B cell (primary cell): ENCODE measurements at regions not wholly inside any gene's neighbourhood (a gene's known extent, or its start where the extent isn't known, plus 50 kb on each side); places are given as distances from the start of the nearest gene placed in this dataset.

Source experiments
- ATAC-seq: fragments of 200-7000 bp; cut with Tn5 transposase; one replicate; pipeline ENCODE4 v1.10.0; 2021; ENCODE audit warnings: low read depth, mild to moderate bottlenecking, moderate number of reproducible peaks, moderate library complexity
- CTCF ChIA-PET: fragments of 350-600 bp; sonication (Branson Sonifier 250); formaldehyde crosslinking; loops from one replicate; lab custom pipeline; 2021; ENCODE audit warnings: antibody characterized with exemption, inconsistent platforms; lab: Charles Lee
- POLR2A ChIA-PET: fragments of 350-600 bp; sonication (Branson Sonifier 250); formaldehyde crosslinking; loops from one replicate; lab custom pipeline; 2021; ENCODE audit warnings: antibody characterized with exemption; lab: Charles Lee
- DNase-seq: peaks from one replicate; pipeline ENCODE4 v3.0.0; 2013
- H2AFZ ChIP-seq: 2 replicates; pipeline ENCODE4 v1.6.1; 2012; ENCODE audit warnings: mild to moderate bottlenecking, low read depth, low read length; ENCODE audit not compliant: insufficient read depth, poor library complexity, severe bottlenecking
- H3K27ac ChIP-seq, 2 donors: 1 replicate in 1 of 2; 2 replicates in 1 of 2; pipeline ENCODE4 v1.5.1; 2012 to 2013; ENCODE audit warnings: low read length in 2 of 2, mild to moderate bottlenecking in 2 of 2, moderate library complexity in 1 of 2
- H3K27me3 ChIP-seq, 4 experiments: fragments of 200-600 bp in 1 of 4; sonication (generic) in 1 of 4; replicated peaks in 1 of 4; 1 replicate in 2 of 4; 2 replicates in 2 of 4; pipeline versions ENCODE4 v1.6.1 to v1.7.0; 2013 to 2016; ENCODE audit warnings: low read length in 3 of 4, mild to moderate bottlenecking in 2 of 4, mixed read lengths in 1 of 4, moderate library complexity in 1 of 4; ENCODE audit not compliant: insufficient read depth in 4 of 4, control insufficient read depth in 3 of 4; ENCODE audit errors: control extremely low read depth in 1 of 4
- H3K36me3 ChIP-seq, 2 experiments: replicated peaks in 1 of 2; 1 replicate in 1 of 2; 2 replicates in 1 of 2; pipeline versions ENCODE4 v1.6.1 to v1.7.1; 2013; ENCODE audit warnings: low read length in 1 of 2; ENCODE audit not compliant: insufficient read depth in 2 of 2, control insufficient read depth in 1 of 2; ENCODE audit errors: control extremely low read depth in 1 of 2, extremely low read depth in 1 of 2
- H3K4me1 ChIP-seq, 2 donors: fragments of 200-600 bp in 1 of 2; sonication (generic) in 1 of 2; 1 replicate in 1 of 2; 2 replicates in 1 of 2; pipeline versions ENCODE4 v1.5.1 to v1.6.1; 2013 to 2017; ENCODE audit warnings: low read length in 2 of 2; ENCODE audit not compliant: control insufficient read depth in 2 of 2, insufficient read depth in 2 of 2
- H3K4me2 ChIP-seq: replicated peaks from 2 replicates; pipeline ENCODE3; 2012; ENCODE audit warnings: mild to moderate bottlenecking, low read depth, low read length; ENCODE audit not compliant: poor library complexity, severe bottlenecking
- H3K4me3 ChIP-seq, 5 experiments: fragments of 200-600 bp in 1 of 5; sonication (generic) in 1 of 5; 1 replicate in 3 of 5; 2 replicates in 2 of 5; pipeline versions ENCODE4 v1.5.1 to v1.7.0; 2011 to 2016; ENCODE audit warnings: low read length in 4 of 5, mild to moderate bottlenecking in 4 of 5, low read depth in 2 of 5, control low read depth in 1 of 5, moderate library complexity in 1 of 5; ENCODE audit not compliant: insufficient read depth in 1 of 5; ENCODE audit errors: control extremely low read depth in 1 of 5, extremely low read depth in 1 of 5
- H3K79me2 ChIP-seq: fragments of 200-600 bp; sonication (generic); one replicate; pipeline ENCODE4 v1.6.0; 2016; ENCODE audit warnings: low read length; ENCODE audit not compliant: control insufficient read depth, insufficient read depth
- H3K9ac ChIP-seq: fragments of 200-600 bp; sonication (generic); 2 replicates; pipeline ENCODE4 v1.6.1; 2017; ENCODE audit warnings: mild to moderate bottlenecking, low read length, moderate library complexity
- H3K9me3 ChIP-seq, 3 donors: one replicate each; pipeline versions ENCODE4 v1.6.1 to v1.7.1; 2013; ENCODE audit warnings: low read length in 2 of 3; ENCODE audit not compliant: control insufficient read depth in 2 of 3, insufficient read depth in 1 of 3; ENCODE audit errors: control extremely low read depth in 1 of 3
- H4K20me1 ChIP-seq: 2 replicates; pipeline ENCODE4 v1.6.0; 2012; ENCODE audit warnings: mild to moderate bottlenecking, low read length; ENCODE audit not compliant: insufficient read depth, control insufficient read depth, poor library complexity, severe bottlenecking
- H3K27ac Mint-ChIP-seq: one replicate; pipeline ENCODE4 v1.8.0; 2021; ENCODE audit warnings: mixed read lengths
- H3K27me3 Mint-ChIP-seq: one replicate; pipeline ENCODE4 v1.8.0; 2021; ENCODE audit warnings: mixed read lengths
- H3K4me1 Mint-ChIP-seq: one replicate; pipeline ENCODE4 v1.8.0; 2021; ENCODE audit warnings: mixed read lengths
- H3K4me3 Mint-ChIP-seq: one replicate; pipeline ENCODE4 v1.8.0; 2021; ENCODE audit warnings: mixed read lengths
- H3K9me3 Mint-ChIP-seq: one replicate; pipeline ENCODE4 v1.8.0; 2022; ENCODE audit warnings: mixed read lengths; ENCODE audit not compliant: insufficient read depth
- EZH2 ChIP-seq: IDR thresholded peaks from 2 replicates; pipeline ENCODE4 v1.6.1; 2012; ENCODE audit warnings: borderline replicate concordance, low read depth, mild to moderate bottlenecking, moderate library complexity, low read length; ENCODE audit not compliant: insufficient read depth, poor library complexity, severe bottlenecking
- WGBS: methylation state at CpG from one replicate; pipeline ENCODE4 v1.1.5; 2013; ENCODE audit warnings: missing lambda C conversion rate; ENCODE audit not compliant: insufficient coverage; 5-methylcytosine and 5-hydroxymethylcytosine counted together
- intact Hi-C: fragments of 100-400 bp; cut with micrococcal nuclease; formaldehyde crosslinking; loops from one replicate; pipeline ENCODE4 v1.10.0; 2022
- TF ChIP-seq, protein P1 (sequence below): fragments of 200-600 bp; IDR thresholded peaks from one replicate; pipeline ENCODE4 v1.8.0; 2022; ENCODE audit warnings: antibody characterized with exemption, mild to moderate bottlenecking

DNA sequence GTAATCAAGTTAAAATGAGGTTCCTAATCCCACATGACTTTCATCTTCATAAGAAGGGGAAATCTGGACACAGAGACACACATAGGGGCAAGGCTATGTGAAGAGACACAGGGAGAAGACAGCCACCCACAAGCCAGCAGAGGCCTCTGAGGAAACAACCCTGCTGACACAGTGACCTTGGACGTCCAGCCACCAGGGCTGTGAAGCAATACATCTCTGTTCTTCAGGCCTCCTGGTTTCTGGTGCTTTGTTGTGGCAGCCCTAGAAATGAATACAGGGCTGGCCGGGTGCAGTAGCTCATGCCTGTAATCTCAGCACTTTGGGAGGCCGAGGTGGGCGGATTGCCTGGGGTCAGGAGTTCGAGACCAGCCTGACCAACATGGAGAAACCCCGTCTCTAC is 183.9 kb downstream of the CXCL12 start:
- ChIA-PET POLR2A (no interaction called here), CTCF (no interaction called here)
- no peaks in the 10 kb centered on the region for H3K4me1 Mint-ChIP-seq
- intact Hi-C loops = no loop called here
- ATAC-seq (no peak), DNase-seq (no peak)
- no peak overlapping the region for H3K27ac Mint-ChIP-seq
- no peak overlapping the region for H3K27ac ChIP-seq
- H3K27me3 ChIP-seq = no peaks in the 10 kb centered on the region
- H3K36me3 ChIP-seq = no peaks in the 10 kb centered on the region
- H3K9me3 Mint-ChIP-seq = peaks cover 4% of the 10 kb centered on the region
- TF ChIP-seq, protein P1, sequence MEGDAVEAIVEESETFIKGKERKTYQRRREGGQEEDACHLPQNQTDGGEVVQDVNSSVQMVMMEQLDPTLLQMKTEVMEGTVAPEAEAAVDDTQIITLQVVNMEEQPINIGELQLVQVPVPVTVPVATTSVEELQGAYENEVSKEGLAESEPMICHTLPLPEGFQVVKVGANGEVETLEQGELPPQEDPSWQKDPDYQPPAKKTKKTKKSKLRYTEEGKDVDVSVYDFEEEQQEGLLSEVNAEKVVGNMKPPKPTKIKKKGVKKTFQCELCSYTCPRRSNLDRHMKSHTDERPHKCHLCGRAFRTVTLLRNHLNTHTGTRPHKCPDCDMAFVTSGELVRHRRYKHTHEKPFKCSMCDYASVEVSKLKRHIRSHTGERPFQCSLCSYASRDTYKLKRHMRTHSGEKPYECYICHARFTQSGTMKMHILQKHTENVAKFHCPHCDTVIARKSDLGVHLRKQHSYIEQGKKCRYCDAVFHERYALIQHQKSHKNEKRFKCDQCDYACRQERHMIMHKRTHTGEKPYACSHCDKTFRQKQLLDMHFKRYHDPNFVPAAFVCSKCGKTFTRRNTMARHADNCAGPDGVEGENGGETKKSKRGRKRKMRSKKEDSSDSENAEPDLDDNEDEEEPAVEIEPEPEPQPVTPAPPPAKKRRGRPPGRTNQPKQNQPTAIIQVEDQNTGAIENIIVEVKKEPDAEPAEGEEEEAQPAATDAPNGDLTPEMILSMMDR = no peak
- no peak for TF ChIP-seq EZH2
- H4K20me1 ChIP-seq = no peaks in the 10 kb centered on the region
- H3K4me3 ChIP-seq = no peak overlapping the region
- H3K4me1 ChIP-seq = no peaks in the 10 kb centered on the region
- no peak overlapping the region for H3K9ac ChIP-seq
- H3K79me2 ChIP-seq = no peaks in the 10 kb centered on the region
- 97% methylated on average over 6 of the region's 6 CpGs for WGBS
- peaks cover 0 to 20% (median 3%) of the 10 kb centered on the region in 3 donors for H3K9me3 ChIP-seq
- no peak overlapping the region for H2AFZ ChIP-seq
- H3K4me2 ChIP-seq = no peak overlapping the region
- no peaks in the 10 kb centered on the region for H3K27me3 Mint-ChIP-seq
- no peak overlapping the region for H3K4me3 Mint-ChIP-seq

DNA sequence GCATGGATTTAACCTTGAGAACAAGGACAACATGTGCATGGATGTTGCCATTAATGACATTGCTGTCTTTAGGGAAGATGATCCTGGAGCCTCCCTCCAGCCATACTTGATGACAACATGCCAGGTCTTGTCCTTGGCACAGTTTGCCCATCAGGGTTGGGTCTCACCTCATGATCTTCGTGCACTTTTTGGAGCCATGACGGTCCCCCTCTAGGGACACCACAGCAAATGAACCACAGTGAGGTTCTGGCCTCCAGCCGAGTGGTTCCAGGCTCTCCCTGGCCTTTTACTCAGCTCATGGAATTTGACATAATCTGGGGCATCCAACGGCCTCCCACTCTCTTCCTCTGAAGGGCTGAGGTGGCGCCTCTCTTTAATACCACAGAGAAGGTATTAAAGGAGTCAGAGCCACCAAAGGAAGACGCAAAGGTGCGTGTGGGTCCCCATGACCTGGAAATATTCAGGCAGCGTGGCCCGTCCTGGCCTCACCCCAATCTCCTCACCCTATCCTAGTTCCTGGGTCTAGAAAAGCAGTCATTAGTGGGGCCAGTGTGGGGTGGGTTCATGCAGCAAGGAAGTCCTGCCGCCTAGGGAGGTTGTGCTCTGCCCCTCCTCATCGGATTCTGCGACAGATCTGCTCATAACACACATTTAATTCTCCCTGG is 184.8 kb downstream of the CXCL12 start:
- Histone ChIP-seq H2AFZ (no peak overlapping the region), H3K27ac (no peak overlapping the region), H3K27me3 (no peaks in the 10 kb centered on the region), H3K9ac (no peak overlapping the region), H3K4me3 (no peak overlapping the region), H3K9me3 (peaks cover 0 to 20% (median 3%) of the 10 kb centered on the region in 3 donors), H3K36me3 (no peaks in the 10 kb centered on the region), H4K20me1 (no peaks in the 10 kb centered on the region), H3K4me1 (no peaks in the 10 kb centered on the region), H3K4me2 (no peak overlapping the region), H3K79me2 (no peaks in the 10 kb centered on the region)
- ChIA-PET CTCF (no interaction called here), POLR2A (no interaction called here)
- no peak for ATAC-seq
- intact Hi-C loops = no loop called here
- H3K9me3 Mint-ChIP-seq = peaks cover 4% of the 10 kb centered on the region
- WGBS = 91% methylated on average over 5 of the region's 12 CpGs
- no peak overlapping the region for H3K4me3 Mint-ChIP-seq
- no peaks in the 10 kb centered on the region for H3K27me3 Mint-ChIP-seq
- DNase-seq = no peak
- TF ChIP-seq EZH2 = no peak
- TF ChIP-seq, protein P1 = no peak
- H3K27ac Mint-ChIP-seq = no peak overlapping the region
- no peaks in the 10 kb centered on the region for H3K4me1 Mint-ChIP-seq
